Fibroblast of lung (primary cell): ENCODE measurements at regions not wholly inside any gene's neighbourhood (a gene's known extent, or its start where the extent isn't known, plus 50 kb on each side); places are given as distances from the start of the nearest gene placed in this dataset.

Experiments
- CTCF ChIP-seq, 2 donors: IDR thresholded peaks in 1 of 2; conservative IDR thresholded peaks in 1 of 2; 1 replicate in 1 of 2; 2 replicates in 1 of 2; pipeline ENCODE4 v1.5.1; 2011 to 2012; ENCODE audit warnings: low read length in 2 of 2, control low read depth in 1 of 2, inconsistent platforms in 1 of 2, low read depth in 1 of 2, mild to moderate bottlenecking in 1 of 2
- EZH2 ChIP-seq: IDR thresholded peaks from 2 replicates; pipeline ENCODE4 v1.5.1; 2012; ENCODE audit warnings: low read length, control low read depth, mild to moderate bottlenecking; ENCODE audit errors: missing control alignments

GRCh38 chr7:106430103-106430502, 145.3 kb upstream of the NAMPT start:
- no peak for TF ChIP-seq CTCF (conservative IDR thresholded peaks at IDR 0.05 in 1 of 2, IDR thresholded peaks at IDR 0.05 in 1 of 2; ENCODE audit: low read depth in 1 of 2, low read length in 2 of 2)
- no peak for TF ChIP-seq EZH2
